ENCODE measurements at regions not wholly inside any gene's neighbourhood (a gene's known extent, or its start where the extent isn't known, plus 50 kb on each side); places are given as distances from the start of the nearest gene placed in this dataset.
"Not testable (repeated sequence)": the region's sequence is repeated elsewhere in the genome, so short reads cannot be mapped to it uniquely, and the experiment has no call there.

DNA sequence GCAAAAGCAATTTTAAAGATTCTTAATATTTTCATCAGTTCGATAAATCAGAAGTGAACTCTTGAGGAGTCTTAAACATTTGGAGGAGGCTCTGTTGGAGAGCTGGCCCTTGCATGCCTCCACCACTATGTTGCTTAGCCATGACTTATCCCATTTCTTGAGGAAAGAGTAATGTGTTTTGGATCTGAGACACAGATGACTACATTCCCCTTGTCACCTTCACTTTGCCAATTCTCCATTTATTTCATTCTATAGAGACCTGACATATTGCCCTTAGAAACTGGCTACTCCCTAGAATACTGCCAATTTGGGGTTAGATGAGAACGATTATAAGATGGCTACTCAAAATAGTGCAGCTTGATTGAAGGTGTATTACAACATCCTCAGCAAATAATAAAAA, 157.4 kb upstream of the TMEM260 start:
- no peak for DNase-seq (ENCODE audit: low spot score)

DNA sequence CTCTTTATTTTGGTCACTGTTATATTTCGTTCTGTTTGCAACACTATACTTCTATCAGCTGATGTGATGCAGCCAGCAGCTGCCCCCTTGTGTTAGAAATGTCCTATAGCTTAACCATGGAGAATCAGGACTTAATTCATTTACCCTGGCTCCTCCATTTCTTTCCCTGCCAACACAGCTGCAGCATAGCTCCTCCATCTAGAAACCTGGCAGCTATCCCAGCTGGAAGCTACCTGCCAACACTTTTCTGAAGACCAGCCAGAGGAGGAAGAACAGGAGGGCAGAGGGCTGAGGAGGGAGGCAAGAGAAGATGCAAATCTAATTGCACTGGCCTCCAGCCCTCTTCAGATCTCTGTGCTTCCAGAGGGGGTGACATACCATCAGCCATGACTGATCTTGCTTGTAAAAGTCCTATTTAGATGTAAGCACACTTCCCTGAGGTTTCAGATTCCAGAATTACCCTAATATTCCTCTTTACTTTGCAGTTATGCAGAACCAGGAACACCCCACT, 156.8 kb upstream of the TMEM260 start:
- DNase-seq (ENCODE audit: low spot score): peak; percentile 39

DNA sequence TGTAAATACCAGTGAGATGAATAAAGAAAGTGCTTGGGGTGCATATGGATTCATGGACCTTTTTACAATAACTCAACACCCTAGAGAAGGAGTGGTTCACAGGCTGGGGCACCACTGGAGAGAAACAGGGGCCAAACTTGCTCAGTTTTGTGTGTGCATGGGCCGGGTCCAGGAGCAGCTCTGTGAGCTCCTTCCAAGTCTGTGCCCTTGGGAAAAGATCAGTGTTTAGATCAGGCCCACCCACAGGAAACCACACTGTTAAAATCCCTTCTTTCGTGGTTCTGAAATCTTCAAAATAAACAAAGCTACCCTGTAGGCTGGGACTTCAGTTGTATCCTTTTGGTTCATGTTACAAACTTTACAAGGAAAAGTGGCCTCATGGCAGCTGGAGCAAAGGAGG, 156.1 kb upstream of the TMEM260 start:
- DNase-seq (ENCODE audit: low spot score): no peak

DNA sequence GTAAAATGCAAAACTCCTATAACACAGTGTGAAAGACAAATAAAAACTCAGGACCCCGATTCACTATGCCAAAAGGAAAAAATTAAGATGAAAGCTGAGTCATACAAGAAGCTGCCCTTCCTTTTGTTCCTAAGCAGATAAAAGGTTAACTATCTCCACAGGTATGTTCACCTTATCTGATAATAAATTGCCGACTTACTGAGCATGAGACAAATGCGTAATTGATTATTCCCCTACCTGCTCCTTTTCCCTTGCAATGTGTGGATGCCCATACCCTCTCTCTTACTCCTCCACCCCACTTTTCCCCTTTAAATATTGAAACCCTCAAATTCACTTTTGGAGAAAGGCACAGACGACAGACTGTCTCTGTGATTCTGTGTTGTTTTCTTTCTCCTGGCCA, 148.6 kb upstream of the TMEM260 start:
- no peak for DNase-seq (ENCODE audit: low spot score)

DNA sequence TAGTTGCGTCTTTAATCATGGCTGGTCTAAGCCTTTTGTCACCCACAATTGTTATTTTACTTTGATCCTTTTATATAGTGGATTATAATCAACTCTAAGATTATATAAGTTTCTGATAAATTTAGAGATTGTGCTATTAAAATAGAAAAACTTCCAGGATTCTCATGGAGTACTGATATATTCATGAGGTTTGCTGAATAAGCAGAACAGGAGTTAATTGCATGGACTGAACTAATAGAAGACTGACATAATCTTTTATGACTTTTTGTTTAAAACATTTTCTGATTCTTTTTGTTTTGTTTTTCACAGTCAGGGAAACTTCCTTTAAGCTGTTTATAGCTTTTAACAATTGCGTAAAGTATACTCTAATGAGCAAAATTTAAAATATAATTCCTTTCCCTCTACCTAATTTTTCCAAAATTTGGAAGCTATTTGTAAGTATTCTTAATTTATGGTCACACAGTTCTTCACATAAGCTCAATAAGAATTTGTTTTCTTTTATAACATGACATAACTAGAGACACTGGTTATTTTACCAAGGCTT, 129.9 kb upstream of the TMEM260 start:
- no peak for DNase-seq (ENCODE audit: low spot score)

DNA sequence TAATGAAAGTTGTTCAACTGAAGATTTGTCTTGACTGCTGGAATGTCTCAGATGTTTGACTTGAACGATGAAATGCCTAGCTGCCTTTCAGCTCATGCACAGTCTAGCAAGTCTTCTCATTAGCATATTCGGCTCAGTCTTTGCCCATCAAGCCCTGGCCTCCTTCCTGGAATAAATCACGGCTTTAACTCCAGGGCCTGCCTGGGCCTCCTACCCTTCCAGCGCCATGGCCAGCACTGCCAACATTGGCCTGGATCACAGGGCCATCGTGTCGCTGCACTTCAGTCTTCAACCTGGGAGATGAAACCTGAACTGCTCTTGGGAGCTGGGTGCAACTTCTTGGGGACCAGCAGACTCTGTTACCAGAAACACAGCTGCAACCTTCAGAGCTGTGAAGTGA, 126.7 kb upstream of the TMEM260 start:
- no peak for DNase-seq (ENCODE audit: low spot score)

DNA sequence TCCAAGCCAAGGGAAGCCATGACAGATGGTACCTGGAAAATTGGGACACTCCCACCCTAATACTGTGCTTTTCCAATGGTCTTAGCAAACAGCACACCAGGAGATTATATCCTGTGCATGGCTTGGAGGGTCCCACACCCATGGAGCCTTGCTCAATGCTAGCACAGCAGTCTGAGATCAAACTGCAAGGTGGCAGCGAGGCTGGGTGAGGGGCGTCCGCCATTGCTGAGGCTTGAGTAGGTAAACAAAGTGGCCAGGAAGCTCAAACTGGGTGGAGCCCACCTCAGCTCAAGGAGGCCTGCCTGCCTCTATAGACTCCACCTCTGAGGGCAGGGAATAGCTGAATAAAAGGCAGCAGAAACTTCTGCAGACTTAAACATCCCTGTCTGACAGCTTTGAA, 124.9 kb upstream of the TMEM260 start:
- DNase-seq (ENCODE audit: low spot score): not testable (repeated sequence)

DNA sequence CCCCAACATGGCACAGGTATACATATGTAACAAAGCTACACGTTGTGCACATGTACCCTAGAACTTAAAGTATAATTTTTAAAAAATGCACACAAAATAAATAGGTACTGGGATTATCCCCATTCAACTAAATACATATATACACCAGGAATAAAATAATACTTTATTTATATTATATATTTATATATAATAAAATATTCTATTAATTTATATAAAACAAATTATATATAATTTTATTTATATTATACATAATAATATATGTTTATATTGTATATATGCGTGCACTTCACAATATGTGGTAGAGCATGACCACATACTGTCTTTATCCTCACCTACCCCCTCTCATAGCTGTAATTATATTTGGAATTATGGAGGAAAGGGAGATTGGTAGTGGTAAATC, 119.1 kb upstream of the TMEM260 start:
- no peak for DNase-seq (ENCODE audit: low spot score)

DNA sequence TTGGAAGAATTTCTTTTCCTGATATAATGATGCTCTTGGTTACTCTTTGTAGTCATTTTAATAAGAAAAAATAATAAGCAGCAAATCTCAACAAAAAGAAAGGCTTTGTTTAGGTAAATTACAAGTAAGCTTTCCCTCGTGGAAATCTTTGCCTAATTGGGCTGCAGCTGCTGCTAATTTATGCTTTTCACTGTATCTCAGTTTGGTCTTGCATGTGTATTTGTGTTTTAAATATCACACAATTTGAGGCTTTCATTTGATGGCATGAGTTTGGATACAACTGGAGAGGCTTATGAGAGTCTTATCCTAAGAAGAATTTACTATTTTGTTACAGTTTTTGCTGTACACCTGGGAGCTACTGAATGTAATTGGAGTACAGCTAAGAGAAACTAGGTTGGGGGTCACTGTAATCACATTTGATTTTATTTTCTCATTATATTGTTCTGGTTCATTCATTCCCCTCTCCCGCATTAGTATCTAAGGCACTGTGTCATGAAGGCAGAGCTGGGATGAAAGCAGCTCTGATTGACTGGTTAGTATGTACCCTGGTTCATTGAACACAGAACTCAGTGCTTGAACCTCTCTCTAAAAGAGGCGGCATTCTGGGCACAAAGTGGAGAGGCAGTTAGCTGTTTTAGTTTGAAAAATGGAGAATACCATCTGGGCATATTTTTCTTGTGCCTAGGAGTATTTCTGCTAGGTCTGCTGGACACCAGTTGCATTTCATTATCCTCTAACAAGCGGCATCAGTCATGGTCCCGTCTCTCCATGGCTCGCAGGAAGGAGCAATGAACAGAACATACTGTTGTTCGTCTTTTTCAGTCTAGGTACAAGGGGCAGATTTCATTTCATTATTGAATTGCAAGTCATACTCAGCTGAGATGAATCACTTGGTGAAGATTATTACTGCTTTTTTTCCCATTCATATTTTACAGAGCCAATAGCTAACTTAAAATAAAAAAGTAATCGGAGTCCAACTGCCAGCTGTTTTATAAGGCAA, 118.0 kb upstream of the TMEM260 start:
- no peak for DNase-seq (ENCODE audit: low spot score)

DNA sequence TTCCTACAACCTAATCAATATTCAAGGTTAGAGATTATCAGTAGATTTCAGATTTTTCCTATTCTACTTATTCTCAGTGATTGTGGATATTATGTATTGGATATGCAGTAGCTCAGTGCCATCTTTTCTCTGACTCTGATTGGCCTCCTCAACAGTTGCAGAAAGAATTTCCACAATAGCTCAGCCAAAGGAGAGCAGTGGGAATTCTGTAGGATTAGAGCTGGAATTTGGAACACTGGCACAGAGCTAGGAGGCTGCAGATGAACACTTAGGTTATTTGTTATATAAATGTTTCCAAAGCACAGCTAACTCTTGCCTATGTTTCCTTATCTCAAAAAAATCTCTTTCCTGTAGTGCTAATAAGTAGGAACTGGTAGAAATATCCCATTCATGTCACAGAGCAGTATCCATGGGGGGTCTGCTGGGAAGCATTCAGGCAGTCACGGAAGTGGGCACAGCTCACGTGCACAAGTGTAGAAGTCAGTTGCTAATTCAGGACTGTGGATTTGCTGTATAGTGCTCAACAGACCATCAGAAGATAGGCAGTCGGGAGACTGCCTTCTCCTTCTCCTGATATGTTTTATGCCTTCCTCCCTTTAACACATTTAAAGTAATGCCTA, 116.2 kb upstream of the TMEM260 start:
- no peak for DNase-seq (ENCODE audit: low spot score)

DNA sequence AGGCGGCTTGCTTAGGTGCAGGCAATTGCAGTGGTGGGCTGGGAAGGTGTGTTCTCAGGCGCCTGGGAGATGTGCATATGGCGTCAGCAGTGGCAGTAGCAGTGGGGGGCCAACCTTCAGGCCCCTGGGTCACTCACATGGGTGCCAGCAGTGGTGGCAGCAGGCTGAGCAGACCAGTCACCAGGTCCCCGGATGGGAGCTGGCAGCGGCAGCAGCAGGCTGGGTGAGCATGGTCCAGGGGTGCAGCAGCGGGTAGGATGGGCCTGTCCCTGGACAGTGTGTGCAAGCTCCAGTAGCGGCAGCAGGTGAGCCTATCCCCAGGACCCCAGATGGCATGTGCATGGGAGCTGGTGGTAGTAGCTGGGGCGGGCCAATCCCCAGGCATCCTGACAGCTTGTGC, 108.5 kb upstream of the TMEM260 start:
- no peak for DNase-seq (ENCODE audit: low spot score)

DNA sequence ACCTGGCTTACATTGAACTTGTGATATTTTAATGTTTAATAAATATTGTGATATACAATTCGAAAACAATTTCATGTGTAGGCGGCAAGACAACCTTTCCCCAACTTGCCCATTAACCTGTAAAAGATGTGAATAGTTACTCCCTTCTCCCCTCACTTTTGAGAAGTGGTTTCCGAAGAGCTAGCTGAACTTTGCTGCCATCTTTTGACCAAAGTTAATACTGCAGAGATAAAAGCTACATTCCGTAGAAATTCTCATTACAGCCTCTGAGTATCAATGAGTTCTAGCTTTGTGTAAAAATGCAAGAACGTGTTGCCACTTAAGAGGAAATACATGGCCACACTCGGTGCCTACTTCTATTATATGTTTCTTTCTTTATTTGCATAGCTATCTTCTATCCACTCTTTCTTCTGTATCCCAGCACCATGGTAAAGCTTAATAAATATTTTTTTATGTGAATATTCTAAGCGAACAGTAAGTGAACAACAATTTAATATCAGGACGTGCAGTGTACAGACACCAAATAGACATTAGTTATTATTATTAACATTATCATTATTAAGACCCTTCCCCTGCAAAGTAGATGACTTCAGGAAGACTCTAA, 105.1 kb upstream of the TMEM260 start:
- peak; percentile 18 for DNase-seq (ENCODE audit: low spot score)

DNA sequence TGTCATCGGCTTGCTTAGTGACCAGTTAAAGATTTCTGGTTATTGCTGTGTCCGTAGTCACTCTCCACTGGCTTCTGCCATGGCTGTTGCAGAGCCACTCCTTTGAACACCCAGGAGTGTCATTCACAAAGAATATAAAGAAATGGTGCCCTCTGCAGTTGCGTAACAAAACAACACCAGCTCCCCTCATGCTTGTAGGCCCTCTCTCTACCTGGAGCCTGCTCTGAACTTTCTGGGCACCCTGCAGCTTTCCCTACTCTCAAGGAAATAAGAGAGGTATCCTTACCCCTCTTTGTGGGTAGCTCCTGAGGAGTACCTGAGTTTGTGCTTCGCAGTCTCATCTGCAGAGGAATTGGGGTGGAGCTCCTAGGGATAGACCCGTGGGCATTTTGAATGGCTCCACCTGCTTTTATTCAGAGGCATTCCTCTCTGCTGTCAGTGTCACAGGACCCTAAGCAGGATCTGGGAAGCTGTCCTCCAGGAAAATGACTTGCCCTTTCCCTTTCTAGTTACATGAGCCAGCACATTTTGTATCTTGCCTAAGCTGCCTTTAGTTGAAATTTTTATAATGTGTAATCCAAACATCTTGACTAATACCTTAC, 97.2 kb upstream of the TMEM260 start:
- DNase-seq (ENCODE audit: low spot score): no peak

DNA sequence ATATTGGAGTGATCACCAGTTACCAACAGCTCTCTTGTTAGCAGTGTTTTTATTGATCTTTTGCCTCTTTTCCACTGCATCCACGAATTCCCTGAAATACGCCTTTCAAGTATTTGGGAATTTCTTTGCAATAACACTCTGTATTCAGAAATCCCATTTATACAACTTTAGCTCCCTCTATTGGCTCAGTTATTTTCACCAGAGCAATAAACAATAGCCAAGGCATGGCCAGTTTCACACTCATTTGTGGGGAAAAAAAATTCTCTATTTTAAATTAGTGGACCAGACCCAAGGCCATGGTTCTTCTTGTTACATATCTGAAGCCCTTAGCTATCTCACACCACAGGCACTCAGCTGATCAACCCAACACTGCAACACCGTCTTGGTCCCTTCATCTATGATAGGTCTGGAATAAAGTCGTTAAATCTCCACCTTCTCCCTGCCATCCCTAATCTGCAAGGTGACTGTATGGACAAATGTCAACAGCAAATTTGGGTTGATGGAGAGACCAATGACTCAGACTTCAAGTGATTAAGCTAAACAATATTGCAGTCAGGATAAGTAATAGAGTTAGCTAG, 92.4 kb upstream of the TMEM260 start:
- DNase-seq (ENCODE audit: low spot score): no peak

DNA sequence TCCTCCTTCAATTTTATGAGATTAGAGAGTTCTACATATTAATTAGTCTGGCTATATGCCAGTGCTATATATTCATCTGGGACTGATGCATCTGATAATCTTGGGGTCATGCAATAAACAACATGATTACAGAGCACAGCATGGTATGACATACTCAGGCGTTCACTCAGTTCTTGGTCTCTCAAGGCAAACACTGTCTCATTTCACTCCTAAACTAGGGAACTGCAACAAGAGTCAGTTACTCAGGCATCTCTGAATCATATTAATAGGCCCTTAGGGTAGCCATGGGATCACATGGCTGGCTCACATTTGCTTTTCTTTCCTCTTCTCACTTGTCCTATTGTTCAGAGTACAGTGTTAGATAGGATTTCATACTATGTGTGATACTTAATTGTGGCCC, 91.8 kb upstream of the TMEM260 start:
- no peak for DNase-seq (ENCODE audit: low spot score)

DNA sequence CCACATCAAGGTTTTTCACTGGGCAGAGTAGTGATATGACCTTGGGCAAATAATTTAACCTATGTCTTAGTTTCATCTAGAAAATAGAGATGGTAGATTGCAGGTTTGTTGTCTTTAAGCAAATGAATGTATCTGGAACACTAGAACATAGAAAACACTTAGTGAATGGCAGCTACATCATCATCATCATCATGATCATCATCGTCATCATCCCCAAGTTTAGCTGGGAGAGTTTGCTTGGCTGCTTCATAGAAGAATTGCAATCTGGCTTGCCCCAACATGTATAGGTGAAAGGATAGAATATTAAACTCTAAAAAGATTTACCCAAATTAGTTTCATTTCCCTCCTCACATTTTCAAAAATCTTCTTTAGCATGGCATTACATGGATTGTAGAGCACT, 91.3 kb upstream of the TMEM260 start:
- no peak for DNase-seq (ENCODE audit: low spot score)

DNA sequence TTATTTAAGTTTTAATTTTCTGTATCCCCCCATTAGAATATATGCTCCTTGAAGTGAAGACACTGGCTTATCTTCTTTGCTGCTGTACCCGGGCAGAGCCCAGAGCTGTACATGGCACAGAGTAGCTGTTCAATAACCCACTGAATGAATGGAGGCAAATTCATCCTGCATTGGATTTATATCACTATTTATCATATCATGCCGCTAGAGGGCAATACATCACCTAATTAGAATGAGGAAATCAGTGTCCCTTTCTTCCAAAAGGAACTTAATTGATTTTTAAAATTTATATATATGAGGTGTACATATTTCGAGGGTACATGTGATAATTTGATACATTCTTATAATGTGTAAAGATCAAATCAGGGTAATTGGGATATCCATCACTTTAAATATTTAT, 89.2 kb upstream of the TMEM260 start:
- DNase-seq (ENCODE audit: low spot score): no peak

DNA sequence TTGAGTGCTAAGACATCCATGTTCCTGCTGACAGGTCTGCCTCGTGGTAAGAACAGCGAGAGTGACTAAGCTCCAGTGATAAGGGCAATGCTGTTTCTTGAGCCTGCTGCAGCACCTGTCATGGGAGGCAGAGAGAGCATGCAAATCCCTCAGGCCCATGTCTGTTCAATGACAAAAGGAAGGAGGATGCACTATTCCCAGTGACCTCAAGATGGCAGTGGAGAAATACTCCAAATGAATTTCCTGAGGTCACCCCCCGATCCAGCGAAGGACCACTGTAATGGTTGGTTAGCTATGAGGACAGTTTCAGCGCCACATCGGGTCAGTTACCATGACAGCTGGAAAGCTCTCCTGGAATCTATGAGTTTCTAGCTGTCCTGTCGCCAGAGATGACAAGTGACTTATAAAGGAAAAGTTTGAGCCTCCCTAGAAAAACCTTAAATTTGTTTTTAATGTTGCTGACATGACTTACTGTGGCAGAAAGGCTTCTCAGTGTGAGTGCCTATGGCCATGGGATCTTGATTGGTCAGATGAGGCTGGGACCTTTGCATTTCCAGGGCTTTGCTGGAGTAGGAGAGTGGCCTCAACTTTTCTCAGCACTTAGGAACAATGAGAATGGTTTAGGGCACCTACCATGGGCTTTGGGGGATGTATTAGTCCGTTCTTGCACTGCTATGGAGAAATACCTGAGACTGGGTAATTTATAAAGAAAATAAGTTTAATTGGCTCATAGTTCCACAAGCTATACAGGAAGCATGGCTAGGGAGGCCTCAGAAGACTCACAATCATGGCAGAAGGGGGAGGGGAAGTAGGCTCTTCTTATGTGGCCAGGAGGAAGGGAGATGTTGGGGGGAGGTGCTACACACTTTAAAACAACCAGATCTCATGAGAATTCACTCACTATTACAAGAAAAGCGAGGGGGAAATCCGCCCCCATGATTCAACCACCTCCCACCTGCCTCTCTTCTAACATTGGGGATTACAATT, 88.0 kb upstream of the TMEM260 start:
- no peak for DNase-seq (ENCODE audit: low spot score)

DNA sequence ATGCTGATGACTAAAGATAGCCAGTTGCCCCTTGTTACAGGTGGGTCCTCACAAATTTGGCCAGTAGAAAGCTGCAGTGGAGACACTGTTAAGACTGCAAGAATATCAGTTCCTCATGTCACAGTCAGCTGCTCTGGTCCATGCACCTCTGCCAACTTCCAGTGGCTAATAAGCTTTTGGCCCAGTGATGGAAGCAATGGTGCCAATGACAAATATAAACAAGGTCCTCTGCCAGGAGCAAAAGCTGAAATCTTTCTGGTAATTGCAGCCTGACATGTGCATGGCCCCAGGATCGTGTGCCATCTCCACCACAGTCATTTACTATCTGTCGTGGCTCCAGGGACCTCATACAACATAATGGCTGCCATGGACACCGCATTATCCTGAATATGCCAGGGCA, 85.4 kb upstream of the TMEM260 start:
- no peak for DNase-seq (ENCODE audit: low spot score)

DNA sequence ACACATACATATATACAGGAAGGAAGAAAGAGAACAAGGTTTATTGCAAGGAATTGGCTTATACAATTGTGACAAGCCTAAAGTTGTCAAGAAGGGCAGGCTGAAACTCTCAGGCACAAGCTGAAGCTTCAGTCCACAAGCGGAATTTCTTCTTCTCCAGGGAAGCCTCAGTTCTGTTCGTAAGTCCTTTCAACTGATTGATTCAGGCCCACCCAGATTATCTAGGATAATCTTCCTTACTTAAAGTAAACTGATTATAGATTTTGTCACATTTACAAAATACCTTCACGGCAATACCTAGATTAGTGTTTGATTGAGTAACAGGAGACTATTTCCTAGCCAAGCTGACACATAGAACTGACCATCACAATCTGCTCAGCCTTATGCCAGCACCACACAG, 81.5 kb upstream of the TMEM260 start:
- no peak for DNase-seq (ENCODE audit: low spot score)

Measured in HuH-7.5 (cell line).